GM21786 (cell line): ENCODE measurements at regions not wholly inside any gene's neighbourhood (a gene's known extent, or its start where the extent isn't known, plus 50 kb on each side); places are given as distances from the start of the nearest gene placed in this dataset.
A peak's percentile ranks its signal among the peaks of the same experiment; 100 is the strongest.

Experiments used
- ATAC-seq: cut with Tn5 transposase; IDR thresholded peaks from one replicate; pipeline ENCODE4 v1.9.1; 2021; ENCODE audit not compliant: unreplicated experiment

- no peak for ATAC-seq
Measured at GRCh38 chr12:73321776-73322175, 1049.6 kb downstream of the TRHDE start.

- ATAC-seq = no peak
Measured at GRCh38 chr12:73330584-73331351, 1058.6 kb downstream of the TRHDE start.

GRCh38 chr12:73341559-73342247, 1069.5 kb downstream of the TRHDE start:
- no peak for ATAC-seq

GRCh38 chr12:73342733-73343132, 1070.6 kb downstream of the TRHDE start:
- ATAC-seq = no peak

GRCh38 chr12:73352826-73353225, 1080.7 kb downstream of the TRHDE start:
- ATAC-seq = no peak

- ATAC-seq = no peak
Measured at GRCh38 chr12:73361156-73361863, 1089.1 kb downstream of the TRHDE start.

GRCh38 chr12:73361864-73362230, 1089.7 kb downstream of the TRHDE start:
- ATAC-seq = no peak

- ATAC-seq = no peak
Measured at GRCh38 chr12:73362666-73363065, 1090.5 kb downstream of the TRHDE start.

GRCh38 chr12:73372856-73373255, 1100.7 kb downstream of the TRHDE start:
- ATAC-seq = no peak

- no peak for ATAC-seq
Measured at GRCh38 chr12:73374360-73374759, 1102.2 kb downstream of the TRHDE start.

- ATAC-seq = no peak
Measured at GRCh38 chr12:73383584-73384222, 1111.5 kb downstream of the TRHDE start.

GRCh38 chr12:73384592-73384991, 1112.4 kb downstream of the TRHDE start:
- no peak for ATAC-seq

- no peak for ATAC-seq
Measured at GRCh38 chr12:73390261-73390660, 1118.1 kb downstream of the TRHDE start.

GRCh38 chr12:73413051-73413450, 1124.6 kb upstream of the ATXN7L3B start:
- no peak for ATAC-seq

- no peak for ATAC-seq
Measured at GRCh38 chr12:73413974-73414373, 1123.7 kb upstream of the ATXN7L3B start.

- ATAC-seq = no peak
Measured at GRCh38 chr12:73414926-73415325, 1122.7 kb upstream of the ATXN7L3B start.

GRCh38 chr12:73418541-73418940, 1119.1 kb upstream of the ATXN7L3B start:
- no peak for ATAC-seq

GRCh38 chr12:73421832-73422231, 1115.8 kb upstream of the ATXN7L3B start:
- ATAC-seq = peak; percentile 82

- ATAC-seq = no peak
Measured at GRCh38 chr12:73424484-73424883, 1113.2 kb upstream of the ATXN7L3B start.

GRCh38 chr12:73445658-73446324, 1091.8 kb upstream of the ATXN7L3B start:
- ATAC-seq = peak; percentile 89
